GM13976 (cell line): ENCODE measurements at regions not wholly inside any gene's neighbourhood (a gene's known extent, or its start where the extent isn't known, plus 50 kb on each side); places are given as distances from the start of the nearest gene placed in this dataset.

Source experiments
- DNase-seq: peaks from one replicate; pipeline ENCODE4 v3.0.0; 2012; ENCODE audit warnings: low spot score
- in situ Hi-C: fragments of 300-500 bp; cut with MboI; formaldehyde crosslinking; loops from one replicate; pipeline ENCODE4 v1.12.0; 2022; ENCODE audit warnings: low sequenced_read_pairs, mixed read lengths, inconsistent platforms; ENCODE audit not compliant: unreplicated experiment
- TF ChIP-seq, protein P1 (sequence below): IDR thresholded peaks from 2 replicates; pipeline ENCODE4 v1.5.1; 2012; ENCODE audit warnings: borderline replicate concordance, mild to moderate bottlenecking; ENCODE audit not compliant: insufficient read depth; ENCODE audit errors: extremely low read depth, missing control alignments, control extremely low read depth

DNA sequence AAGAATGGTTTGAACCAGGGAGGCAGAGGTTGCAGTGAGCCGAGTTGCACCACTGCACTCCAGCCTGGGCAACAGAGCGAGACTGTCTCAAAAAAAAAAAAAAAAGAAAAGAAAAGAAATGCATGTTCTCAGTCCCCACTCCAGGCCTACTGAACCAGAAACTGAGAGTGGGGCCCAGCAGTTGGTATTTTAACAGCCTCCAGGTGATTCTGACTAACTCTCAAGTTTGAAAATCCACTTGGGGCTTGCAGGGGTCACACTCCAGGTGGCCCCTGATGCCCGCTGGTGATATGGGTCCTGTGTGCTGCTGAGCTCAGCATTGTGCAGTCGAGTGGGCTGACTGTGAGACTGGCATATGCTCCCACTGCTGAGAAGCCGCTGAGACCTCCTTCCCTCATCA, 133.7 kb upstream of the C2CD4B start:
- DNase-seq: no peak
- TF ChIP-seq, protein P1, sequence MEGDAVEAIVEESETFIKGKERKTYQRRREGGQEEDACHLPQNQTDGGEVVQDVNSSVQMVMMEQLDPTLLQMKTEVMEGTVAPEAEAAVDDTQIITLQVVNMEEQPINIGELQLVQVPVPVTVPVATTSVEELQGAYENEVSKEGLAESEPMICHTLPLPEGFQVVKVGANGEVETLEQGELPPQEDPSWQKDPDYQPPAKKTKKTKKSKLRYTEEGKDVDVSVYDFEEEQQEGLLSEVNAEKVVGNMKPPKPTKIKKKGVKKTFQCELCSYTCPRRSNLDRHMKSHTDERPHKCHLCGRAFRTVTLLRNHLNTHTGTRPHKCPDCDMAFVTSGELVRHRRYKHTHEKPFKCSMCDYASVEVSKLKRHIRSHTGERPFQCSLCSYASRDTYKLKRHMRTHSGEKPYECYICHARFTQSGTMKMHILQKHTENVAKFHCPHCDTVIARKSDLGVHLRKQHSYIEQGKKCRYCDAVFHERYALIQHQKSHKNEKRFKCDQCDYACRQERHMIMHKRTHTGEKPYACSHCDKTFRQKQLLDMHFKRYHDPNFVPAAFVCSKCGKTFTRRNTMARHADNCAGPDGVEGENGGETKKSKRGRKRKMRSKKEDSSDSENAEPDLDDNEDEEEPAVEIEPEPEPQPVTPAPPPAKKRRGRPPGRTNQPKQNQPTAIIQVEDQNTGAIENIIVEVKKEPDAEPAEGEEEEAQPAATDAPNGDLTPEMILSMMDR: no peak
- in situ Hi-C loops: no loop called here

DNA sequence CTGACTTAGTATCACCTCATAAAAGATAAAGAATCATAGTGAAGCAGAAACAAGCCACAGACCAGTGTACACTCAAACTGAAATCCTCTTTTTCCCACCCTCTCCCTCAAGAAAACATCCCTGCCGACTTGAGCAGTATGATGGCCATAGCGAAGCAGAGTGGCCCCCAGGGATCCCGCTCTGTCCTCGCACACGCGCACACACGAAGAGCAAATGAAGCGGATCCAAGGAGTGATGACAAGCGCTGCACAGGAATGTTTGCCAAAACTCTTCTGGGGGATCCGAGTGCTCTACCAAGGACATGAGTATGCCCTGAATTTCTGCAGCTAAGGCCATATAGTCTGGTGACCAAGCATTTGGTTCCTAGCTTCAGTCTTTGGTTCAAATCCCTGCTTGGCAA, 134.5 kb upstream of the C2CD4B start:
- in situ Hi-C loops: no loop called here
- TF ChIP-seq, protein P1: no peak
- DNase-seq: no peak

DNA sequence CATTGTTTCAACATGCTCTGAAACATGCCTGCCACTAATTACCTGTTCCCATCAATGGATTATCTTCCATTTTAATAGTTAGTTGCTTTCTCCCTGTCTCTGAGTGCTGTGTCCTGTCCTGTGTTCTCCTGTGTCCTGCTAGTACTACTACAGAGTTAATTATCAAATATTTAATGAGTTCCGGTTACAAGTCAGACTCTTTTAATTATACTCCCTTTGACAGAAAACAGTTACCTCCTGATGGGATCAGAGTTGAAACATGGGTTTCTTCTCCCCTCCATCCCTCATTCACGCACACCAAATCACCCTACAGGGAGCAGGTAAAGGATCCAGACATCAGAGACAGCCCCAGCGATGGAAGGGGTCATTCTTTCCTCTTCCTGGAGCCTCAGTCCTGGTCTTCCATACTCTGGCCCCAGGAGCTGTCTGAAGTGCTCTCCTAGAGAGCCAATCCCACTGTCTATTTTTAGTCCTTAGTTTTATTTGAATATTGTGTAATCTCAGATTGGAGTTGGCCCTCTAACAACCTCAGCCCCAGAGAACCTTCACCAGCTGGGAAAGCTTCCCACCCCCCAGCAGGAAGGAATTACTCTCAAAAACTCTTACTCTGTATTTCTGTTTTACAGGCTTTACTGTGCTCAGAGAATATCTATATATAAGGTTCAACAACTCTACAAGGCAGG, 137.0 kb upstream of the C2CD4B start:
- TF ChIP-seq, protein P1: no peak
- in situ Hi-C loops: no loop called here
- no peak for DNase-seq

DNA sequence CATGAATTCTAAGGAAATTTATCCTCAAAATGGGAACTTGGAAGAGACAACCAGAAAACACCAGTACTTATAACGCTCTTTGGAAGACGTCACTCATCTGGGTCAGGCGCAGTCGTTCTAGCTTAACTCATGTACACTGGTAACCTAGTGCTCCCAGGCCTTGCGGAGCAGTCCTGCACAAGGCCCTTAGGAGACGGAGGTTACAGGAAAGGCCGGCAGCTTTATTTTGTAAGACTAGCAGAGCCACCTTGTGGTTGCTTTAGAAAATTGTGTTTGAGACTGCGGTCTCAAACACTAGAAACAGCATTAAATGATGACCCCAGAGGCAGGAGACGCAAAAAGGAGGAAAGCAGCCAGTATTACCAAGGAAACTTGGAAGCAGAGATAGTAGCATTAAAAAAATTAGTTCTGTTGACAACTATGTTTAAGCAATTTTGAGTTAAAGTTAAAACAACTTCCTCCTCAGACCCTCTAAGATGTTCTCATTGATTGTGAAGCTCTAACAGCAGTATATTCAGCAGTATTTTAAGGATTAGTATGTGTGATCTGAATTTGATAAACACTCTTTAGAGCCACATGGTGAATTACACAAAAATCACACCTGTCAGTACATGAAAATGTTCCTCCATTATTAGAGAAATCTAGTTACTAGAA, 141.9 kb upstream of the C2CD4B start:
- in situ Hi-C loops: no loop called here
- TF ChIP-seq, protein P1: peak; percentile 33
- DNase-seq: peak; percentile 57

DNA sequence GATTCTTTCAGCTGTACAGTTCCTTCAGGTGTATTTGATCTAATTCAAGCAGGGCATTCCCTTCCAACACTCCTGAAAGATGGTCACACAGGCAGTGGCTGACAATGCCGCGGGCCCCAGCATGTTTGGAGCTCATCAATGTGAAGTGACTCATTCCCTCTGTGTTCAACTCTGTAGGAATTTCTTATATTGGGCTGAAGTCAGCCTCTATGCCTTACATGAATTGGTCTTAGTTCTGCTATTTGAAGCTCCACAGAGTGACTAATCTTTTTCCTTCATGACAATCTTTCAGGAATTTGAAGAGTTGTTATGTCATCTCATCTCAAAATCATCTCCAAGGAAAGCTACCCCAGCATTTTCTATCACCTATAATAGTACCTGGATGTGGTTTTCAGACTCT, 142.5 kb upstream of the C2CD4B start:
- TF ChIP-seq, protein P1: no peak
- DNase-seq: no peak
- in situ Hi-C loops: no loop called here

DNA sequence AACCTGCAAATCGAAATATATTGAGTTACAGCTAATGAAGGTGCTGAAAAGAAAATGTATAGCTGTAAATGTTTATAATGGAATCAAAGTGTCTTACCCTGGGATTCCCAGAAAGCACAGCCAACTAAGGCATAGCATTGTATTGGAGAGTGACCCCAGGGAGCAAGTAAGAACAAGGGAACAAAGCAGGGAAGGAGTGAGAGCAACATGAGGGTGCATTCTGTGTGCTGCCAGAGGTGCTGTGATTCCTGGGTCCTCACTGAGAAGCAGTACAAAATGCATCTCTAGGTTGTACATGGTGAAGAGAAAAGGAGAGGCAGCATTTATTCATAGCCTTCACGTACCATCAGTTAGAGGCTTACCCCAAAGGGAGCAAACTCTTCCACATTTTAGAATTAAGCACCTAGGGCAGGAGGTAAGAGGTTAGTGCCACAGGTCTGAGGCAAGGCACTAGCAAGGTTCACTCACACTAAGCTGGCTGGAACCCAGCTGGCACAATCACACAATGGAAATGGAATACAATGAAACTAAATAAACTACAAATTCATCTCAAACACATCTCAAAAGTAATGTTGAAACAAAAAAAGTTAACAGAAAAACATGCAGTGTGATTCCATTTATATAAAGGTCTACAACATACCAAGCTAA, 151.5 kb upstream of the C2CD4B start:
- DNase-seq: no peak
- TF ChIP-seq, protein P1: no peak
- in situ Hi-C loops: no loop called here
